GM06990 (cell line): ENCODE measurements at regions not wholly inside any gene's neighbourhood (a gene's known extent, or its start where the extent isn't known, plus 50 kb on each side); places are given as distances from the start of the nearest gene placed in this dataset.

Experiments
- DNase-seq: peaks from one replicate; pipeline ENCODE4 v3.0.0-alpha.2; 2011; ENCODE audit not compliant: insufficient read length; ENCODE audit errors: extremely low read depth
- H3K27me3 ChIP-seq: replicated peaks from 2 replicates; pipeline ENCODE4 v1.6.0; 2011; ENCODE audit warnings: low read length; ENCODE audit not compliant: control insufficient read depth, insufficient read depth
- H3K36me3 ChIP-seq: 2 replicates; pipeline ENCODE4 v1.5.1; 2011; ENCODE audit warnings: low read length; ENCODE audit not compliant: control insufficient read depth, insufficient read depth
- H3K4me3 ChIP-seq: replicated peaks from 2 replicates; pipeline ENCODE4 v1.5.1; 2011; ENCODE audit warnings: low read depth, mild to moderate bottlenecking, control low read depth, low read length
- CTCF ChIP-seq: IDR thresholded peaks from 2 replicates; pipeline ENCODE4 v1.5.1; 2011; ENCODE audit warnings: low read length, control low read depth, mild to moderate bottlenecking, inconsistent platforms; ENCODE audit not compliant: insufficient read depth, poor library complexity, severe bottlenecking

GRCh38 chr9:79812507-79813257 lies 240.9 kb downstream of the TLE4 start:
- TF ChIP-seq CTCF, result no peak
- H3K27me3 ChIP-seq, result no peaks in the 10 kb centered on the region; the same call in 1 of the 2 replicates
- H3K36me3 ChIP-seq, result no peaks in the 10 kb centered on the region
- DNase-seq, result peak; percentile 48
- peak overlapping the region; percentile 30 for H3K4me3 ChIP-seq

- H3K27me3 ChIP-seq, result no peaks in the 10 kb centered on the region; the same call in 1 of the 2 replicates
- H3K36me3 ChIP-seq, result no peaks in the 10 kb centered on the region
- no peak overlapping the region for H3K4me3 ChIP-seq
- peak; percentile 2 for DNase-seq
- TF ChIP-seq CTCF, result no peak
These were observed 240.3 kb downstream of the TLE4 start for GRCh38 chr9:79812099-79812498.

GRCh38 chr9:79809931-79810330 lies 238.2 kb downstream of the TLE4 start:
- TF ChIP-seq CTCF, result no peak
- H3K36me3 ChIP-seq, result no peaks in the 10 kb centered on the region
- H3K27me3 ChIP-seq, result no peaks in the 10 kb centered on the region
- H3K4me3 ChIP-seq, result no peak overlapping the region
- DNase-seq, result no peak

GRCh38 chr9:79809316-79809876 lies 237.6 kb downstream of the TLE4 start:
- DNase-seq, result no peak
- Histone ChIP-seq H3K4me3 (no peak overlapping the region), H3K27me3 (no peaks in the 10 kb centered on the region), H3K36me3 (no peaks in the 10 kb centered on the region)
- no peak for TF ChIP-seq CTCF

GRCh38 chr9:79807971-79808370 lies 236.2 kb downstream of the TLE4 start:
- Histone ChIP-seq H3K27me3 (no peaks in the 10 kb centered on the region), H3K36me3 (no peaks in the 10 kb centered on the region), H3K4me3 (no peak overlapping the region)
- DNase-seq, result no peak
- no peak for TF ChIP-seq CTCF

- no peak for TF ChIP-seq CTCF
- Histone ChIP-seq H3K4me3 (no peak overlapping the region), H3K36me3 (no peaks in the 10 kb centered on the region), H3K27me3 (no peaks in the 10 kb centered on the region)
- no peak for DNase-seq
These were observed 234.3 kb downstream of the TLE4 start for GRCh38 chr9:79806086-79806485.
